Liver (tissue), 3 donors: ENCODE measurements at regions not wholly inside any gene's neighbourhood (a gene's known extent, or its start where the extent isn't known, plus 50 kb on each side); places are given as distances from the start of the nearest gene placed in this dataset.

ENCODE experiments used
- EGR1 ChIP-seq, 2 donors: IDR thresholded peaks; 2 replicates each; pipeline ENCODE4 v1.6.1; 2016 to 2018; ENCODE audit warnings: antibody characterized with exemption in 2 of 2, low read depth in 2 of 2
- JUND ChIP-seq, 2 donors: IDR thresholded peaks; 2 replicates each; pipeline ENCODE4 v1.6.1; 2016; ENCODE audit warnings: antibody characterized with exemption in 2 of 2
- RAD21 ChIP-seq, 2 donors: IDR thresholded peaks; 2 replicates each; pipeline ENCODE4 v1.6.1; 2016; ENCODE audit warnings: antibody characterized with exemption in 2 of 2, mild to moderate bottlenecking in 2 of 2
- RXRA ChIP-seq, 2 donors: IDR thresholded peaks; 2 replicates each; pipeline ENCODE4 v1.6.1; 2017 to 2018; ENCODE audit warnings: antibody characterized with exemption in 2 of 2, mild to moderate bottlenecking in 1 of 2
- SP1 ChIP-seq: IDR thresholded peaks from 2 replicates; pipeline ENCODE4 v1.6.1; 2018; ENCODE audit warnings: antibody characterized with exemption, mild to moderate bottlenecking
- TAF1 ChIP-seq: conservative IDR thresholded peaks from 2 replicates; pipeline ENCODE4 v1.6.1; 2016; ENCODE audit warnings: antibody characterized with exemption, mild to moderate bottlenecking
- YY1 ChIP-seq: IDR thresholded peaks from 2 replicates; pipeline ENCODE4 v1.6.1; 2016; ENCODE audit warnings: antibody characterized with exemption, mild to moderate bottlenecking
- TF ChIP-seq, protein P1 (sequence below): fragments of 150-350 bp; IDR thresholded peaks from 2 replicates; pipeline ENCODE4 v1.5.1; 2017; ENCODE audit warnings: improper control_type of control experiment, low read depth, low read length; ENCODE audit not compliant: missing input control
- TF ChIP-seq, protein P2 (sequence below): IDR thresholded peaks from 2 replicates; pipeline ENCODE4 v1.6.1; 2016; ENCODE audit warnings: antibody characterized with exemption
- TF ChIP-seq, protein P3 (sequence below): IDR thresholded peaks from 2 replicates; pipeline ENCODE4 v1.6.1; 2016; ENCODE audit warnings: antibody characterized with exemption, mild to moderate bottlenecking
- TF ChIP-seq, protein P4 (sequence below): IDR thresholded peaks from 2 replicates; pipeline ENCODE4 v1.6.1; 2016; ENCODE audit warnings: antibody characterized with exemption
- donor health status: healthy.
- donor health status: healthy.

DNA sequence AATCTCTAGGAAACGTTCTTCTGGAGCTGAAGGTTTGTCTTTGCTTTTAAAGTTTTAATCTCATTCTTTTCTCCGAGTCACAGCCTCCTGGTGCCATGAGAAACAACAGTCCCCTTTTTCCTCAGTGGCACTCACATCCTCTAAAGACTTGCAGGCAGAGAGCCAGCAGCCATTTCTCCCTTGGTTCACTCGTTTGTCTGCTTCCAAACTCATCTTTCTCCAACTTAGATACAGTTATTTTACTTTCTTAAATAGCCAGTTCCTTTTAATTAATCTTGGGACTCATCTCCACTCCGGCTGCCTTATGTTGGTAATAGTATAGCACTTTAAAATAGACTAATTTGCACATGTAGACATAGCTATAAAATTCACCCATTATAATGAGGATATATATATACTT, 555.2 kb downstream of the FGF9 start:
- TF ChIP-seq, protein P1, sequence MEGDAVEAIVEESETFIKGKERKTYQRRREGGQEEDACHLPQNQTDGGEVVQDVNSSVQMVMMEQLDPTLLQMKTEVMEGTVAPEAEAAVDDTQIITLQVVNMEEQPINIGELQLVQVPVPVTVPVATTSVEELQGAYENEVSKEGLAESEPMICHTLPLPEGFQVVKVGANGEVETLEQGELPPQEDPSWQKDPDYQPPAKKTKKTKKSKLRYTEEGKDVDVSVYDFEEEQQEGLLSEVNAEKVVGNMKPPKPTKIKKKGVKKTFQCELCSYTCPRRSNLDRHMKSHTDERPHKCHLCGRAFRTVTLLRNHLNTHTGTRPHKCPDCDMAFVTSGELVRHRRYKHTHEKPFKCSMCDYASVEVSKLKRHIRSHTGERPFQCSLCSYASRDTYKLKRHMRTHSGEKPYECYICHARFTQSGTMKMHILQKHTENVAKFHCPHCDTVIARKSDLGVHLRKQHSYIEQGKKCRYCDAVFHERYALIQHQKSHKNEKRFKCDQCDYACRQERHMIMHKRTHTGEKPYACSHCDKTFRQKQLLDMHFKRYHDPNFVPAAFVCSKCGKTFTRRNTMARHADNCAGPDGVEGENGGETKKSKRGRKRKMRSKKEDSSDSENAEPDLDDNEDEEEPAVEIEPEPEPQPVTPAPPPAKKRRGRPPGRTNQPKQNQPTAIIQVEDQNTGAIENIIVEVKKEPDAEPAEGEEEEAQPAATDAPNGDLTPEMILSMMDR, result no peak
- TF ChIP-seq, protein P2, sequence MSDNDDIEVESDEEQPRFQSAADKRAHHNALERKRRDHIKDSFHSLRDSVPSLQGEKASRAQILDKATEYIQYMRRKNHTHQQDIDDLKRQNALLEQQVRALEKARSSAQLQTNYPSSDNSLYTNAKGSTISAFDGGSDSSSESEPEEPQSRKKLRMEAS, result no peak
- TF ChIP-seq YY1 (no peak), JUND (IDR thresholded peaks at IDR 0.05) (no peak), RXRA (IDR thresholded peaks at IDR 0.05) (no peak), RAD21 (IDR thresholded peaks at IDR 0.05) (no peak), TAF1 (no peak), SP1 (no peak), EGR1 (IDR thresholded peaks at IDR 0.05; ENCODE audit: low read depth in 2 of 2) (no peak)
- TF ChIP-seq, protein P3, sequence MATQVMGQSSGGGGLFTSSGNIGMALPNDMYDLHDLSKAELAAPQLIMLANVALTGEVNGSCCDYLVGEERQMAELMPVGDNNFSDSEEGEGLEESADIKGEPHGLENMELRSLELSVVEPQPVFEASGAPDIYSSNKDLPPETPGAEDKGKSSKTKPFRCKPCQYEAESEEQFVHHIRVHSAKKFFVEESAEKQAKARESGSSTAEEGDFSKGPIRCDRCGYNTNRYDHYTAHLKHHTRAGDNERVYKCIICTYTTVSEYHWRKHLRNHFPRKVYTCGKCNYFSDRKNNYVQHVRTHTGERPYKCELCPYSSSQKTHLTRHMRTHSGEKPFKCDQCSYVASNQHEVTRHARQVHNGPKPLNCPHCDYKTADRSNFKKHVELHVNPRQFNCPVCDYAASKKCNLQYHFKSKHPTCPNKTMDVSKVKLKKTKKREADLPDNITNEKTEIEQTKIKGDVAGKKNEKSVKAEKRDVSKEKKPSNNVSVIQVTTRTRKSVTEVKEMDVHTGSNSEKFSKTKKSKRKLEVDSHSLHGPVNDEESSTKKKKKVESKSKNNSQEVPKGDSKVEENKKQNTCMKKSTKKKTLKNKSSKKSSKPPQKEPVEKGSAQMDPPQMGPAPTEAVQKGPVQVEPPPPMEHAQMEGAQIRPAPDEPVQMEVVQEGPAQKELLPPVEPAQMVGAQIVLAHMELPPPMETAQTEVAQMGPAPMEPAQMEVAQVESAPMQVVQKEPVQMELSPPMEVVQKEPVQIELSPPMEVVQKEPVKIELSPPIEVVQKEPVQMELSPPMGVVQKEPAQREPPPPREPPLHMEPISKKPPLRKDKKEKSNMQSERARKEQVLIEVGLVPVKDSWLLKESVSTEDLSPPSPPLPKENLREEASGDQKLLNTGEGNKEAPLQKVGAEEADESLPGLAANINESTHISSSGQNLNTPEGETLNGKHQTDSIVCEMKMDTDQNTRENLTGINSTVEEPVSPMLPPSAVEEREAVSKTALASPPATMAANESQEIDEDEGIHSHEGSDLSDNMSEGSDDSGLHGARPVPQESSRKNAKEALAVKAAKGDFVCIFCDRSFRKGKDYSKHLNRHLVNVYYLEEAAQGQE, result no peak
- TF ChIP-seq, protein P4, sequence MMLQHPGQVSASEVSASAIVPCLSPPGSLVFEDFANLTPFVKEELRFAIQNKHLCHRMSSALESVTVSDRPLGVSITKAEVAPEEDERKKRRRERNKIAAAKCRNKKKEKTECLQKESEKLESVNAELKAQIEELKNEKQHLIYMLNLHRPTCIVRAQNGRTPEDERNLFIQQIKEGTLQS, result no peak
